HG02884 (cell line): ENCODE measurements at regions not wholly inside any gene's neighbourhood (a gene's known extent, or its start where the extent isn't known, plus 50 kb on each side); places are given as distances from the start of the nearest gene placed in this dataset.

ENCODE experiments used
- ATAC-seq: cut with Tn5 transposase; IDR thresholded peaks from one replicate; pipeline ENCODE4 v1.9.1; 2021; ENCODE audit warnings: mild to moderate bottlenecking, moderate library complexity; ENCODE audit not compliant: unreplicated experiment

DNA sequence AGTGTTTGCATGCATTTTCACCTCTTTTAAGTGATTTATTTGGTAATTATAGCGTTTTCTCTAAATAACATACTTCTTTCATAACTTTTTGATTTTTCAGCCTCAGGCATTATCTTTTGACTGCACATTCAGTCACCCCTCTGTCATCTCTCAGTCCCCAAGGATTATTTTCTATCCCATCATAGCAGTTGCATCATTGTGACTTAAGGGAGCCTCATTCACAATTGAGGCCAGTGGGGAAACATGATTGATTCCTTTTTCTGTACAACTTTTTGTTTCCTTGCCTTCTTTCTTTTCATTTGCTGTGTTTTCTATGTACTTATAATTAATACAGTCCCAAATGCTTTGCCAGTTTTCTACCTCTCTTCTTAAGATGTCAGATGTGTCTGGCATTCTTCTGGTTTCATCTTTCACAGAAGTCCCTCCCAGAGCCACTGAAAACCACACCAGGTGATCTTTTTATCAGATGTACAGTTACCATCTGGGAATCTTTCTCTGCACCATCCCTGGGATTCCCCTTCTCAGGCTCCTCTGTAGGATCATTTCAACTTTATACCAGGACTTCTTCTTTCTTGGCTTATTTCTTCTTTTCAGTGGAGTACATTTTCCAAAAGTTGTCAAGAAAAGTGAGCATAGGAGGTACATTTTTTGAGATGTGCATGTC, 151.4 kb downstream of the RAP2B start:
- ATAC-seq = no peak

DNA sequence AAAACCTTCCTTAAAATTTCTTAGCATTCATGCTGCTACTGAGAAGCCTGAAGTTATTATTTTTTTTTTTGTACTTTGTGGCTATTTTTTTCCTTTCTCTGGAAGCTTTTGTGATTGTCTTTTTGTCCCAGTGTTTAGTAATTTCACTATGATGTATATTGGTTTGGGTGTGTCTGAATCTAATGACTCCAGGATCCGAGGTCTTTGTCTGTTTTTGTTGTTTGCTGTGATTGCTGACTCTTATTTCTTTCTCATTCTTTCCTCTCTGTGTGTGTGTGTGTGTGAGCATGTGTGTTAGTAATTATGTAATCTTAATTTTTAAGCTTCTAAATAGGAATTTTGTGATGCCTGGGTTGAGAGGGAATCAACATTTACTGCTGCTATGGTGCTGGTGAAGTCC, 152.0 kb downstream of the RAP2B start:
- ATAC-seq = no peak

DNA sequence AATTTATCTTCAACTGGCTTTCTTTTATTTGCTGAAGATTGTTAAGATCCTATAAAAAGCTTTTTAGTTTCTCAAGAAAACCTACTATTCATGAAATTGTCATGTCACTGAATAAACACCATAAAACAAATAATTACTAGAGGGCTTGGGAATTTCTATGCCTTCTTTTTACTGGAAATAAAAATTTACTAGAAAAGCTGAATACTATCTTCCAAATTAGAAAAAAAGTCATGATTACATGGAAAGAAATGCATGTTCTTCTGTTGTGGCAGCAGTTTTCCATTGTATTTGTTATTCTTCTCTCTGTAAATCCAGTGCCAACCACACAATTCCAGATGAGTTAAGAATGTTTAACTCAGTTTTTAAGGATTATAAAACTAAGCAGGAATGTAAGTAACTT, 153.8 kb downstream of the RAP2B start:
- ATAC-seq = no peak

DNA sequence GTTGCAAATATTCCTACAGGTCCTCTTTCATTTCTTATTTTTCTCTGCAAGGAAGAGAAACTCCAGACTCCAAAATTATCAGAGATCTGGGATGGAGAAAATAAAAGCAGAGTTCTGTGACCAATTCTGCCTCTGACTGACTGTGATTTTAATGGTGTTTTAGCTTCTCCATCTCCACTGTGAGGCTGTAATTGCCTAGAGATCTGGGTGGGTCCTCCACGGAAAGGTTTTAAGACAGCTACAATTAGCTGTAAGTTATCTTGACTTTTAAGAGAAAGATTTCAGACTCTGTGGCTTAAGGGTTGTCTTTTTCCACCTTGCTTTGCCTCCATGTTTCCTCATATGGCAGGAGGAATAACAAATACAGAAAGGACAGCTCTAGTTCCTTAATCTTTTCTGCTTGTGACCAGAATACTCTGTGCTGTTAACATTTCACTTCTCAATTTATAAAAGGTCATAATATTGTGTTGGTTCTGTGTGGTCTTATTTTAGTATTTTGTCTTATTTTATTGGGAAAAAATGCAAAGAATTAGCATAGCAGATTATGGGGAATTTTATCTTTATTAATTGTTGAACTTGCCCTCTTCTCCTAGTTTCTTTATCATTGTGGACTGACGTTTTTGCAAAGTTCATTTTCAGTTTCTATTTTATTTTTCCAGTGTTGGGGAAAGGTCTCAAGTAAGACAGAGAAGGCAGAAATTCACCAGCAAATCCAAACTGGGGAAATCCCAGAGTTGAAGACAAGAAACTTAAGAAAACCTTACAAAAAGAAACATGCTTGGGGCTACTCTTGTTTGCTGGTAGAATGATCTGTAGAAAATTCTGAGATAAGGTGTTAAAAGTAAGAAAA, 157.9 kb downstream of the RAP2B start:
- ATAC-seq = peak; percentile 57

DNA sequence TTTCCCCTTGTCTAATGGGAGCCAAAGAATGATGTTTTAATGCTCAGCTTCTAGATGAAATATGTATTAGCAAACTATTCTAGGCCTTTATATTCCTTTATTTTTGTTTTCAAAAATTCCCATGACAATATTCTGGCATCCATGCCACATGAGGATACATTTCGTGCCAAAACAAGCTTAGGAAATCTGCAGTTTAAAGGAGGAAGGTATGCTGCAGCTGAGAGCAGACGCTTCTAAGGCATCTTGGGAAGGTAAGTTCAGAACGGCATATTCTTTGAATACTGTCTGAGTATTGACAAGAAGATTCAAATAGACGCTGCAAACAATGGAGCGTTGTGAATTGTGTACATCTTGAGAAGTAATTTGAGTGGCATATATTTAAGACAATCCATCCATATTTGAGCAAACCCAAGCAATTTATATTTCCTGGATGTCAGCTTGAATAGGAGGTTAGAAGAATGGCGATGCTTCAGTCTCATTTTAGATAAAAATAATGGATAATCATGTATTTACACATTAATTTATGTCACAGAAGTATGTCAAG, 158.6 kb downstream of the RAP2B start:
- ATAC-seq = no peak

DNA sequence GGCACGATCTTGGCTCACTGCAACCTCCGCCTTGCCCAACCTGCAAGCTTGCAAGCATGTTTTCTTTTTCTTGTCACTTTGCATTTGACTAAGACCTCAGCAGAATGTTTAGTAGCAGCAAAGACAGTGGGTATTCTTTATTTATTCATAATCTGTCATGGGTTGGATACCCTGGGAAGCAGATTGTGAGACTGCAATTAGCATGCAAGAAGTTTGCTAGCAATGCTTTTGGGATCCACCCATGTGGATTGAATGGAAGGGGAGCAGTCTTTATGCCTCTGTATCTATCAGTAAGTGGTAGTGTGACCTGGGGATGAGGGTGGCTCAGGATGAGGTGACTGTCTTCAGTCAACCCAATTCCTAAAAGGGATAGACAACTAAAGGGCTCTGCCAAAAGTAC, 166.7 kb downstream of the RAP2B start:
- ATAC-seq = no peak

DNA sequence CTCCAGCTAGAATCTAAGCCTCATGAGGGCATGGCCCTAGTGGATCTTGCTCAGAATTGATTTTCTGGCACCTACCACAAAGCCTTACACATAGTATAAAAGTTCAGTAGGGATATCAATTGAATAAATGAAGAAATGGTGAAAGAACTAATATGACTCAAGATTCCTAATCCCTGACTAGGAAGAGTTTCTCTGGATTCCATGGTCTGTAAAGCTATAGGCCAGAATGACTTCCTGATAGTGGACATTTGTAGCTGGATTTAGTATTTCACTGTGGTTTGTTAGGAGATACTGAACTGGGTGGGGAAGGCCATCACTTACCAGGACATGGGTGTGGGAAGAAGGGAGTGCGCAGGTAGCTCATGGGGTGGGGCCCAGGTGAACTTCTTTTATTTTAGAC, 168.9 kb downstream of the RAP2B start:
- no peak for ATAC-seq

DNA sequence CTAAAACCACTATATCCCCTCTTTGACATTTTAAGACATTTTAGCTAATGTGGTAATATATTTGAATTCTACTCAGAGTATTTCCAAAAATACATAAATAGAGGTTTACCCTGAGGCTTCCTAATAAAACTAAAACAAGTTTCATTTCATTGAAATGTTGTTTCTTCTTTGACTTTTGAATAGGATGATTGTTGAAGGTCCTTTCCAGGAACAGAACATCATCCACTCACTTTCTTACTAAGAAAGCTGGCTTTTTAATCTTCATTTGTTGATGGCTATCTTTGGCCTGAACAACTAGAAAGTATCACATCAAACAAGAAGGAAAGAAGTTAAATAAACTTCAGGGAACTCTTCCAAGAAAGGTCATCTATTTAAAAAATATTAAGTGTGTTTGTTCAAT, 169.7 kb downstream of the RAP2B start:
- no peak for ATAC-seq

DNA sequence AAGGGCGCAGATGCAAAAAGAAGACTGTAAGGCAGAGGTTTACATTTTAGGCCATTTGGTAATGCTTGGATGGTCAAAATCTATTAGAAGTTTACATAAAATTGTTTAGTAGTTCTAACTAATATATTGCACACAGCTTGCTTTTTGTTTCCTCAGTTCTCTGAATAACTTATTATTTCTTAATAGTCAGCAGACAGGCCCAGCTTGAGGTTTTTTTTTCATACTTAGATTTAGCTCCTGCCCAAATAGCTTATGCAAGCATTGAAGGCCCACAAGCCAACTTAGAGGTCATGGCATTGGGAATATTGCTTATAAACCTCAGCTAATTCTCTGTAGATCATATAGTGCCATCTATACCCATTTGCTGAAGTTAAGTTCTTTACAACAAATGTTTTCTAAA, 172.5 kb downstream of the RAP2B start:
- ATAC-seq = no peak

DNA sequence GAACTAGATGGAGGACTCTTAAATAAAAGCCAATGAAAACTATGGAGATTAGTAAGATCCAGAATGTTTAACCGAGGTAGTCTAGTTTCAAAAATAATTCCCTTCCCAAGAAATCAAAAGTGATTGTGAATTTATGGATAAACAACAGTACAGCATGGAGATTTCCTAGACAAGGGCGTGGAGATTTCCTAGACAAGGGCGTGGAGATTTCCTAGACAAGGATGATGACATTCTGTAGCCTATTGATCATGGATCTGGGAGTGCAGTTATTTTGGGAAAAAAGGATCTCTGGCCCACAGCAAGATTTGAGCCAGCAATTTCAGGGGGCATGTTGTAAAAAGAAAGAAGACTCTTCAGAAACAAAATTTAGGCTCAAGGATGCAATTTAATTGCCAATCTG, 175.3 kb downstream of the RAP2B start:
- ATAC-seq = no peak

DNA sequence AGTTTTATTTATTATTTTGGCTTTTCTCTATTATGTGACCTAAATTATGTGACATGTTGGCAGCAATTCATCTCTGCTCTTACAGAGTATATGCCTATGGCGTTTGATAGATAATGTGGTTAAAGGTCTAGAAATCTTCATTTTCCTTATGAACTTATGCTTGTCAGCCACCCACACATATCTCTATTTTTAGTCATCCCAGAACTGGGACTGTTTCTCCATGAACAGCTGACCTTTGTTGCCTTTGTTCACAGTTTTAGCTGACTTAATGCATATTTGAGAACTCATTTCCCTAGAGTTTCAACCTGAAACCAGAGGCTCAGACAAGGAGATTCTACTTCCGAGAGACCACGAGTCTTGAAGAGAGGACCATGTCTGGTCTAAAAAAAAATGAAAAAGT, 176.5 kb downstream of the RAP2B start:
- ATAC-seq = no peak

DNA sequence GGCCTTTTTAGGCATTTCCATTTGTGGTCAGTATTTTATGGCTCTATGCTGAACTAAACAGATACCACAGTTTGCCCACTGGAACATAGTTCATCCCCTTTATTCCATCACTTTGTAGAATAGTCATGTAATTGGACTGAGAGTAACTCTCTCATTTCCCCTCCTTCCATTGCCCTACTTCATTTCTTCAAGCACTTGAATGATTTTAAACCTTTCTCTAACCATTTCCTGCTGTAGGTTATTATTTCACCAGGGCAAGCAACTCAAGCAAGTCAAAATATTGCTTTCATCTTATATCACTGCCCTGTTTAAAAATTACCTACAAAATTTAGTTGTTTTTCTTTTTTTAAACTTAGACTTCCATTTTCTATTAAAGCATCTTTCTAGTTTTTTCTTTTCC, 177.0 kb downstream of the RAP2B start:
- ATAC-seq = no peak

DNA sequence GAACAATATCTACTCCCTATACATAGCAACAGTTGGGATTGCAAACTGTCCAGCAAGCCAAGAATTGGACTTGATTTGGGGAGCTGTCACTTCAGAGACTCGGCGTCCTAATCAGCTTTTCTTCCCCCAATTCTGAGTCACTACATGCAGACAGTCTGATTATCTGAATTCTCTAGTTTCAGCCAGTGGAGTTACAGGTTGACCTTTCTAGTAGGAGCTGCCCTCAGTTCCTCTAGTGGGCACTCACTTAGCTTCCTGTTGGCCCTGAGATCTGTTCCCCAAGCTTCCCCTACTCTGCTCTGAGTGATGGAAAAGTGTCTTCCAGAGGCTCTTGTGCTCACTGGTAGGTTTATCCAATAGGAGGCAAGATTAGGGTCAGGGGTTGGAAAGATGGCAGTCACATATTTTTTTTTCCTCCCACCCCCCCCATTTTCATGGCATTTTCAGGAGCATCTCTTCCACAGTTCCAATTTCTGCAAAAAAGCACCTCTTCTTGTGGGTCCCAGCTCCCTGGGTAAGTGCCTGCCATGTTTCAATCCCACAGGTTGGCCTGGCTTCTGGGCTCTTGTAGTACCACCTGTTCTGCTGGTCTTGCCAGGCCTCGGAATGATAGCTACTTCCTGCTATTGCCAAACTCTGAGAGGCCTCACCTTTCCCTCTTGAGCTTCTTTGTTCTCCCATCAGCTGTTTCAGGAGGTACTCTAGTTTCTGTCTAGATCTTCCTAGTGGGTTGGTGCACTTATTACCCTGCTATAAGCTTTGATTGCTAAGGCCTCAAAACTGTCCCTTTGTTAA, 182.2 kb downstream of the RAP2B start:
- no peak for ATAC-seq

DNA sequence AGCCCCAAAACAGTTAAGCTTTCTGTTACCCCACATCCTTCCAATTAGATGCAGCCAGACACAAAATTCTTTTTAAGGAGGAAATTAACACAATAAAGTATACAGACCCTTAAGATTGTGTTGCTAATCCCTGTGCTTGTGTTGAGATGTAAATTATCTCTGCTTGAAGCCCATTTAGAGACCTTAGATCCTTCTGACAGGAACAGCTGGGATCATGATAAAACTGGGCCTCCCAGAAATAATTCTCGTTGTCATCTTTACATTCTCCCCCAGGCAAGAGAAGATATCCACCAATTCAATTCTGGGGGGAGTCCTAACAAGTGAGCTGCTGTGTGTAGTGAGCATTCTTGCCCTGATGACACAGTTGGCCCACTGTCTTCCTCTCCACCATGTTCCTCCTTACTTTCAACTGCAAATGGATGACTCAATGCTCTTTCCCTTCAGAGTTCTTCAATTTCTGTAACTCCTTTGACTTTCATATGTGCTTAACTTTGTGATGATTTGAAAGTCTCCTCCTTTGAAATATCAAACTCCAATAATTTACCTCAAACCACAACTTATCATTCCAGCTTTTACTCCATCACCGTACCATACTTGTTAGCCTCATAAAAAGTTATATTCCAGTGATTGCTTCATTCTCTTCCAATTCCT, 186.6 kb downstream of the RAP2B start:
- ATAC-seq = no peak

DNA sequence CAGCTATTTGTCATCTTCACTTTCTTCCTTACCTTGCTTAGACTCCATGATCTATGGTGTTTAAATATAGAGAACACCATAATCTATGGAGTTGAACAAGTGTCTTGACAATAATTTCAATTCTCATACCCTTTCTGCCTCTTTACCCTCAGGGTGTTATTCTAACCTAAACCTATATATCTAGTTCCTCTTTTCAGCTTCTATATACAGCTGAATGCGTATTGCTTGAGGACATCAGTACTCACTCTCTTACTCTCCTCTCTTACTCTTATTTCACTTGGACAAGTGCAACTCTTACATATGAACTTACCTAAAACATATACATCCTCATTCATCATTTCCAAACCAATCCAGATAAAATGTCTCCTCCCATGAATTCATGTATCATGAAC, 187.1 kb downstream of the RAP2B start:
- ATAC-seq = peak; percentile 91

DNA sequence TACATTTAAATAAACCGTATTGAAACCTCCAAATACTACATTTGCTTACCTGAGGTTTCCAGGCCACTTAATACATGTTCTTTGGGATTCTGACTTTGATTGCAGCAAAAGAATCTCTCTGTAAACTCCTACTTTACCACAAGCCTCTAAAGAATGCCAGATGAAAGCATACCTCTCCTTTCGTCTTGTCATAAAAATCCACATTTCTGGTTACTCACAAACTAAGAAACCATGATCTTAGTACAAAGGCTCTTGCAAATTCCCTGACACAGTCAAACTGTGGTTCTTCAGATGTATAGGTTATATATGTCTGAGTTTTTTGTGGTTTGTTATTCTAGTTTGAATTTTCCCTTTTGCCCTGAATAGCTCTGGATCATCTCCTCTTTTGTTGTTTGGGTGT, 188.4 kb downstream of the RAP2B start:
- ATAC-seq = no peak

DNA sequence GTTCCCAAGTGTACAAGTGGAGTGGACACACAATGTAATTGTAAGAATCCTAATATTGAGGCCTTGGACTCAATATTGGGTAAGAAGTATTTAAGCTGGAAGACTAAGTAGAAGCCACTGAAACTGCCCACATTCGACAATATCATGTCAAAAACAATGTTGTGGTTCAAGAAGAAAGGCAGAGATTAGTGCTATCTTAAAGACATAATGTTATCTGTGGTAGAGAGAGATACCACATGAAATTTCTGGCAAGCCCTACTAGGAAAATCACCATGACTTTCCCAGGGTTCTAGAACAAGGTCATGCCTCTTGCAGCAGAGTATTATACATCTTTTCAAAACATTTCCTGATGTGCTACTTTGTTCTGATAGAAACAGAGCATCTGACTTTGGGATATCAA, 192.6 kb downstream of the RAP2B start:
- ATAC-seq = no peak

DNA sequence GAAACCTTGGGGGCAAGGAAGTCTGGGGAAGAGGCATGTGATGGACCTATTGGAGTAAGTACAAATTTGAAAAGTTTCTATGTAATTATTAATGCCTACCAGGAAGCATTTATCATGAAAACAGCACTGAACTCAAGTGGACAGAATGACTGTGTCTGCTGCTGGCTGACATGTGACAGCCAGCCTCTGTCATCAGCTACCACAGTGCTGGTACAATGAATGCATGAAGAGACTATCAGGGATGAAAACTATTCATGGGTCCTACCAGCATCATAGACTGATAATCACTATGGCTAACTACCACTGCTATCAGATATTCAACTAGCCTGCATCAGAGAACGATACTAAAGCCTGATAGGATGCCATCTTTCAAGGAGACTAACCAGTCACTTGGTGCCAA, 193.5 kb downstream of the RAP2B start:
- ATAC-seq = no peak

DNA sequence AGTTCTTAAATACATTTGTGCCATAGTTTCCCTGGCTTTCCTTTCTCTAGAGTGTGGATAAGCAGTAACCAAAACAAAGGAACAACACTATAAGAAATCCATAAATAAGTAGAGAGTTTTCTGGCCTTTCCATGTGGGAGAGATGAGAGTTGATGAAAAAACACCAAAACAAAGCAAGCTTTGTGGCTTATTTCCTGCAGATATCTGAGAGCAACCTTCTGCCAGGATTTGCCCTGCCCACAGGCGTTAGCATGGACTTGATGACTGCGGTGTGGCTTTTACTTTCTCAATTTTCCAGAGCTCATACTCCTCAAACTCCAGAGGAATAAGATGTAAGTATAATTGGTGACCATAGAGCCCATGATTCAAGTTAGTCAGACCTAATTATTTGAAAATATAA, 194.9 kb downstream of the RAP2B start:
- ATAC-seq = no peak

DNA sequence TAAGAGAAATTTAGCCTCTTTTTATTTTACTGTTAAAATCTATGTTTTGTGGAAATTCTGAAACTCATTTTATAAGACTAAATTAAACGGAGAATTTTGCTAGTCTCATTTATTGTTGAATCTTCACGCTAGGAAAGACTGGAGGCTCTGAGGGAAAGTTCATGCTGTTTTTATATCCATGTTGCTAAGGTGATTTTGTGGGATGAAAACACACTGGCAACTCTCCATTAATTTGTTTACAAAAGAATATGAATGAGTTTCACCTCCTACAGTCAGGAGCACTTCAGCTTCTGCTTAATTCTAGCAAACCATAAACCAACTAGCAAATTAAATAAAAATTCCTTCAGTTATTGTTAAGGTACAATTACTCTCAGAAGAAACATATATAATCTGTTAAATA, 195.4 kb downstream of the RAP2B start:
- ATAC-seq = no peak
